B cell (primary cell): ENCODE measurements at regions not wholly inside any gene's neighbourhood (a gene's known extent, or its start where the extent isn't known, plus 50 kb on each side); places are given as distances from the start of the nearest gene placed in this dataset.

ENCODE experiments used
- ATAC-seq: fragments of 200-7000 bp; cut with Tn5 transposase; one replicate; pipeline ENCODE4 v1.10.0; 2021; ENCODE audit warnings: low read depth, mild to moderate bottlenecking, moderate number of reproducible peaks, moderate library complexity
- CTCF ChIA-PET: fragments of 350-600 bp; sonication (Branson Sonifier 250); formaldehyde crosslinking; loops from one replicate; lab custom pipeline; 2021; ENCODE audit warnings: antibody characterized with exemption, inconsistent platforms; lab: Charles Lee
- POLR2A ChIA-PET: fragments of 350-600 bp; sonication (Branson Sonifier 250); formaldehyde crosslinking; loops from one replicate; lab custom pipeline; 2021; ENCODE audit warnings: antibody characterized with exemption; lab: Charles Lee
- DNase-seq: peaks from one replicate; pipeline ENCODE4 v3.0.0; 2013
- H2AFZ ChIP-seq: 2 replicates; pipeline ENCODE4 v1.6.1; 2012; ENCODE audit warnings: mild to moderate bottlenecking, low read depth, low read length; ENCODE audit not compliant: insufficient read depth, poor library complexity, severe bottlenecking
- H3K27ac ChIP-seq, 2 donors: 1 replicate in 1 of 2; 2 replicates in 1 of 2; pipeline ENCODE4 v1.5.1; 2012 to 2013; ENCODE audit warnings: low read length in 2 of 2, mild to moderate bottlenecking in 2 of 2, moderate library complexity in 1 of 2
- H3K27me3 ChIP-seq, 4 experiments: fragments of 200-600 bp in 1 of 4; sonication (generic) in 1 of 4; replicated peaks in 1 of 4; 1 replicate in 2 of 4; 2 replicates in 2 of 4; pipeline versions ENCODE4 v1.6.1 to v1.7.0; 2013 to 2016; ENCODE audit warnings: low read length in 3 of 4, mild to moderate bottlenecking in 2 of 4, mixed read lengths in 1 of 4, moderate library complexity in 1 of 4; ENCODE audit not compliant: insufficient read depth in 4 of 4, control insufficient read depth in 3 of 4; ENCODE audit errors: control extremely low read depth in 1 of 4
- H3K36me3 ChIP-seq, 2 experiments: replicated peaks in 1 of 2; 1 replicate in 1 of 2; 2 replicates in 1 of 2; pipeline versions ENCODE4 v1.6.1 to v1.7.1; 2013; ENCODE audit warnings: low read length in 1 of 2; ENCODE audit not compliant: insufficient read depth in 2 of 2, control insufficient read depth in 1 of 2; ENCODE audit errors: control extremely low read depth in 1 of 2, extremely low read depth in 1 of 2
- H3K4me1 ChIP-seq, 2 donors: fragments of 200-600 bp in 1 of 2; sonication (generic) in 1 of 2; 1 replicate in 1 of 2; 2 replicates in 1 of 2; pipeline versions ENCODE4 v1.5.1 to v1.6.1; 2013 to 2017; ENCODE audit warnings: low read length in 2 of 2; ENCODE audit not compliant: control insufficient read depth in 2 of 2, insufficient read depth in 2 of 2
- H3K4me2 ChIP-seq: replicated peaks from 2 replicates; pipeline ENCODE3; 2012; ENCODE audit warnings: mild to moderate bottlenecking, low read depth, low read length; ENCODE audit not compliant: poor library complexity, severe bottlenecking
- H3K4me3 ChIP-seq, 5 experiments: fragments of 200-600 bp in 1 of 5; sonication (generic) in 1 of 5; 1 replicate in 3 of 5; 2 replicates in 2 of 5; pipeline versions ENCODE4 v1.5.1 to v1.7.0; 2011 to 2016; ENCODE audit warnings: low read length in 4 of 5, mild to moderate bottlenecking in 4 of 5, low read depth in 2 of 5, control low read depth in 1 of 5, moderate library complexity in 1 of 5; ENCODE audit not compliant: insufficient read depth in 1 of 5; ENCODE audit errors: control extremely low read depth in 1 of 5, extremely low read depth in 1 of 5
- H3K79me2 ChIP-seq: fragments of 200-600 bp; sonication (generic); one replicate; pipeline ENCODE4 v1.6.0; 2016; ENCODE audit warnings: low read length; ENCODE audit not compliant: control insufficient read depth, insufficient read depth
- H3K9ac ChIP-seq: fragments of 200-600 bp; sonication (generic); 2 replicates; pipeline ENCODE4 v1.6.1; 2017; ENCODE audit warnings: mild to moderate bottlenecking, low read length, moderate library complexity
- H3K9me3 ChIP-seq, 3 donors: one replicate each; pipeline versions ENCODE4 v1.6.1 to v1.7.1; 2013; ENCODE audit warnings: low read length in 2 of 3; ENCODE audit not compliant: control insufficient read depth in 2 of 3, insufficient read depth in 1 of 3; ENCODE audit errors: control extremely low read depth in 1 of 3
- H4K20me1 ChIP-seq: 2 replicates; pipeline ENCODE4 v1.6.0; 2012; ENCODE audit warnings: mild to moderate bottlenecking, low read length; ENCODE audit not compliant: insufficient read depth, control insufficient read depth, poor library complexity, severe bottlenecking
- H3K27ac Mint-ChIP-seq: one replicate; pipeline ENCODE4 v1.8.0; 2021; ENCODE audit warnings: mixed read lengths
- H3K27me3 Mint-ChIP-seq: one replicate; pipeline ENCODE4 v1.8.0; 2021; ENCODE audit warnings: mixed read lengths
- H3K4me1 Mint-ChIP-seq: one replicate; pipeline ENCODE4 v1.8.0; 2021; ENCODE audit warnings: mixed read lengths
- H3K4me3 Mint-ChIP-seq: one replicate; pipeline ENCODE4 v1.8.0; 2021; ENCODE audit warnings: mixed read lengths
- H3K9me3 Mint-ChIP-seq: one replicate; pipeline ENCODE4 v1.8.0; 2022; ENCODE audit warnings: mixed read lengths; ENCODE audit not compliant: insufficient read depth
- EZH2 ChIP-seq: IDR thresholded peaks from 2 replicates; pipeline ENCODE4 v1.6.1; 2012; ENCODE audit warnings: borderline replicate concordance, low read depth, mild to moderate bottlenecking, moderate library complexity, low read length; ENCODE audit not compliant: insufficient read depth, poor library complexity, severe bottlenecking
- WGBS: methylation state at CpG from one replicate; pipeline ENCODE4 v1.1.5; 2013; ENCODE audit warnings: missing lambda C conversion rate; ENCODE audit not compliant: insufficient coverage; 5-methylcytosine and 5-hydroxymethylcytosine counted together
- intact Hi-C: fragments of 100-400 bp; cut with micrococcal nuclease; formaldehyde crosslinking; loops from one replicate; pipeline ENCODE4 v1.10.0; 2022
- TF ChIP-seq, protein P1 (sequence below): fragments of 200-600 bp; IDR thresholded peaks from one replicate; pipeline ENCODE4 v1.8.0; 2022; ENCODE audit warnings: antibody characterized with exemption, mild to moderate bottlenecking

DNA sequence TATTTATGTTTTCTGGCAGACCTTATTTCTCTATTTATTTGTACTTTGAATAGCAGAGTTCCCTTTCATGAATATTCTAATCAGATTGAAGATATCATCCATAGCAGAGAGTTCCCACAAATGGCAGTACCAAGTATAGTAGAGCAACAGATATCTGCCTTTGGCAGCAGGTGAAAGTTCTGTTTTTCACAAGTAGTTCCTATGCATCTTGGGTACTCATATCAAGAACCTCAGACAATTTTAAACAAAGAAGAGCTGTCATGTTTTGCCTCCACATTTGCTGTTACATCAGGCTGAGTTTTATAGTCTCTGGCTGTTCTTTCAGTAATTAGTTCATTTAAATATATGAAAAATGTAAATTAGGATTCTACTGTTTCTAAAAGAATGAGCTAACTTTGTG is 252.0 kb downstream of the KCNC2 start:
- DNase-seq: no peak
- Histone ChIP-seq H3K4me2 (no peak overlapping the region), H3K27ac (no peak overlapping the region), H4K20me1 (no peaks in the 10 kb centered on the region), H3K4me1 (no peaks in the 10 kb centered on the region), H3K4me3 (no peak overlapping the region), H3K79me2 (no peaks in the 10 kb centered on the region), H2AFZ (no peak overlapping the region), H3K9ac (no peak overlapping the region), H3K9me3 (no peaks in the 10 kb centered on the region), H3K27me3 (no peaks in the 10 kb centered on the region), H3K36me3 (no peaks in the 10 kb centered on the region)
- intact Hi-C loops: no loop called here
- H3K4me1 Mint-ChIP-seq: no peaks in the 10 kb centered on the region
- CTCF ChIA-PET: no interaction called here
- POLR2A ChIA-PET: no interaction called here
- H3K27ac Mint-ChIP-seq: no peak overlapping the region
- H3K4me3 Mint-ChIP-seq: no peak overlapping the region
- ATAC-seq: no peak
- TF ChIP-seq, protein P1, sequence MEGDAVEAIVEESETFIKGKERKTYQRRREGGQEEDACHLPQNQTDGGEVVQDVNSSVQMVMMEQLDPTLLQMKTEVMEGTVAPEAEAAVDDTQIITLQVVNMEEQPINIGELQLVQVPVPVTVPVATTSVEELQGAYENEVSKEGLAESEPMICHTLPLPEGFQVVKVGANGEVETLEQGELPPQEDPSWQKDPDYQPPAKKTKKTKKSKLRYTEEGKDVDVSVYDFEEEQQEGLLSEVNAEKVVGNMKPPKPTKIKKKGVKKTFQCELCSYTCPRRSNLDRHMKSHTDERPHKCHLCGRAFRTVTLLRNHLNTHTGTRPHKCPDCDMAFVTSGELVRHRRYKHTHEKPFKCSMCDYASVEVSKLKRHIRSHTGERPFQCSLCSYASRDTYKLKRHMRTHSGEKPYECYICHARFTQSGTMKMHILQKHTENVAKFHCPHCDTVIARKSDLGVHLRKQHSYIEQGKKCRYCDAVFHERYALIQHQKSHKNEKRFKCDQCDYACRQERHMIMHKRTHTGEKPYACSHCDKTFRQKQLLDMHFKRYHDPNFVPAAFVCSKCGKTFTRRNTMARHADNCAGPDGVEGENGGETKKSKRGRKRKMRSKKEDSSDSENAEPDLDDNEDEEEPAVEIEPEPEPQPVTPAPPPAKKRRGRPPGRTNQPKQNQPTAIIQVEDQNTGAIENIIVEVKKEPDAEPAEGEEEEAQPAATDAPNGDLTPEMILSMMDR: no peak
- no peak for TF ChIP-seq EZH2
- no peaks in the 10 kb centered on the region for H3K27me3 Mint-ChIP-seq
- peaks cover 2% of the 10 kb centered on the region for H3K9me3 Mint-ChIP-seq

DNA sequence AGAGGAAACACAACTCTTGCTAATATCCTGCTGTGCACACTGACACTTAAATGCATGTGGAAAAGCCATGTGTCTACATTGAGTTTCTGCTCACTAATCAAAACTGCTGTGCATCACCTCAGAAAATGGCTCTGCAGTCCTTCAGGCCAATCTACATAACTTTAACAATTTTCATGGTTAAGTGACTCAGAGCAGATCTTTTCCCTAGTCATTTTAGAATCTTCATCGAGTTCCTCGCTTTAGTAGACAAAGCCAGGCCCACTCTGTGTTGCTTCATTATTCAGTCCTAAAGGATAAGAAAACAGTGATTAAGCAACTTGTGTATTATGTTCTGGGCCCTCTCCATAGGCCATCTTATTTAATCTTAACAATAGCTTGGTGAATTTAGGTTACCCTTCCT is 250.0 kb downstream of the KCNC2 start:
- TF ChIP-seq EZH2: no peak
- WGBS: no CpG with 5 or more reads among the region's 2 CpGs
- Histone ChIP-seq H2AFZ (no peak overlapping the region), H3K9me3 (no peaks in the 10 kb centered on the region), H3K27ac (no peak overlapping the region), H3K79me2 (no peaks in the 10 kb centered on the region), H4K20me1 (no peaks in the 10 kb centered on the region), H3K4me2 (no peak overlapping the region), H3K4me1 (no peaks in the 10 kb centered on the region), H3K4me3 (no peak overlapping the region), H3K27me3 (no peaks in the 10 kb centered on the region), H3K9ac (no peak overlapping the region), H3K36me3 (no peaks in the 10 kb centered on the region)
- Mint-ChIP-seq H3K4me1 (no peaks in the 10 kb centered on the region), H3K27me3 (no peaks in the 10 kb centered on the region), H3K4me3 (no peak overlapping the region), H3K27ac (no peak overlapping the region), H3K9me3 (peaks cover 2% of the 10 kb centered on the region)
- no peak for DNase-seq
- intact Hi-C loops: no loop called here
- POLR2A ChIA-PET: no interaction called here
- ATAC-seq: no peak
- CTCF ChIA-PET: interaction anchor here (0.5 kb wide), 1 partner anchor 20 kb away, joined by 4 read pairs; no protein-coding TSS in a partner anchor
